M059J (cell line): ENCODE measurements at regions not wholly inside any gene's neighbourhood (a gene's known extent, or its start where the extent isn't known, plus 50 kb on each side); places are given as distances from the start of the nearest gene placed in this dataset.

ENCODE experiments used
- DNase-seq: peaks from one replicate; pipeline ENCODE4 v3.0.0-alpha.2; 2012; ENCODE audit warnings: low read depth

GRCh38 chr10:57788117-57788516 is 479.6 kb downstream of the IPMK start:
- no peak for DNase-seq

GRCh38 chr10:57786850-57787750 is 480.6 kb downstream of the IPMK start:
- no peak for DNase-seq

GRCh38 chr10:57786331-57786730 is 481.4 kb downstream of the IPMK start:
- no peak for DNase-seq

- no peak for DNase-seq
Measured at GRCh38 chr10:57785546-57785945, 482.1 kb downstream of the IPMK start.

GRCh38 chr10:57785068-57785467 is 482.6 kb downstream of the IPMK start:
- DNase-seq: no peak

- DNase-seq: no peak
Measured at GRCh38 chr10:57776688-57777432, 490.8 kb downstream of the IPMK start.

- no peak for DNase-seq
Measured at GRCh38 chr10:57775250-57775649, 492.4 kb downstream of the IPMK start.

- DNase-seq: no peak
Measured at GRCh38 chr10:57769298-57769697, 498.4 kb downstream of the IPMK start.

GRCh38 chr10:57759777-57760176 is 507.9 kb downstream of the IPMK start:
- no peak for DNase-seq

GRCh38 chr10:57754803-57755202 is 512.9 kb downstream of the IPMK start:
- DNase-seq: no peak

- DNase-seq: no peak
Measured at GRCh38 chr10:57743711-57744110, 524.0 kb downstream of the IPMK start.

- no peak for DNase-seq
Measured at GRCh38 chr10:57741751-57742150, 525.9 kb downstream of the IPMK start.

- no peak for DNase-seq
Measured at GRCh38 chr10:57723305-57723704, 544.4 kb downstream of the IPMK start.

GRCh38 chr10:57716884-57717283 is 550.8 kb downstream of the IPMK start:
- peak; percentile 13 for DNase-seq

GRCh38 chr10:57715233-57715632 is 552.5 kb downstream of the IPMK start:
- DNase-seq: no peak

GRCh38 chr10:57707300-57707658 is 560.4 kb downstream of the IPMK start:
- no peak for DNase-seq

- no peak for DNase-seq
Measured at GRCh38 chr10:57706576-57707299, 561.0 kb downstream of the IPMK start.

- no peak for DNase-seq
Measured at GRCh38 chr10:57706016-57706415, 561.7 kb downstream of the IPMK start.

GRCh38 chr10:57699944-57700343 is 567.8 kb downstream of the IPMK start:
- DNase-seq: no peak

GRCh38 chr10:57696641-57697040 is 571.1 kb downstream of the IPMK start:
- peak; percentile 83 for DNase-seq

GRCh38 chr10:57694956-57695608 is 572.6 kb downstream of the IPMK start:
- DNase-seq: peak; percentile 36
